ENCODE measurements at regions not wholly inside any gene's neighbourhood (a gene's known extent, or its start where the extent isn't known, plus 50 kb on each side); places are given as distances from the start of the nearest gene placed in this dataset.
"Not testable (repeated sequence)": the region's sequence is repeated elsewhere in the genome, so short reads cannot be mapped to it uniquely, and the experiment has no call there.

- FAIRE-seq (no peak), DNase-seq (ENCODE audit: insufficient read length, low spot score) (no peak)
Measured at GRCh38 chr5:36521219-36521618, 85.2 kb upstream of the SLC1A3 start.

- FAIRE-seq, result no peak
- DNase-seq (ENCODE audit: insufficient read length, low spot score), result no peak
Measured at GRCh38 chr5:36521838-36522745, 84.3 kb upstream of the SLC1A3 start.

DNA sequence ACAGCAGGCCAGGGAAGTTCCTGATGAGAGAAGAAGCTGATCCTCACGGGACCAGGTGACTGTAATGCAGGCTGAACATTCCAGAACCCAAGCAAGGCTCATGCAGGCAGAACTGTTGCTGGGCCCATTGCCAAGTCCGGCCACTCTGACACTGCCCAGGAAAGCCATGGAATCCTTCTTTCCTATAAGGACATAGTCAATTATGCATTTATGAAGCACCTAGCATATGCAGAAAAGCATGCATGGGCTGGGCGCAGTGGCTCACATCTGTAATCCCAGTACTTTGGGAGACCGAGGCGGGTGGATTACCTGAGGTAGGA, 83.7 kb upstream of the SLC1A3 start:
- no peak for DNase-seq (ENCODE audit: insufficient read length, low spot score)
- FAIRE-seq, result no peak

DNA sequence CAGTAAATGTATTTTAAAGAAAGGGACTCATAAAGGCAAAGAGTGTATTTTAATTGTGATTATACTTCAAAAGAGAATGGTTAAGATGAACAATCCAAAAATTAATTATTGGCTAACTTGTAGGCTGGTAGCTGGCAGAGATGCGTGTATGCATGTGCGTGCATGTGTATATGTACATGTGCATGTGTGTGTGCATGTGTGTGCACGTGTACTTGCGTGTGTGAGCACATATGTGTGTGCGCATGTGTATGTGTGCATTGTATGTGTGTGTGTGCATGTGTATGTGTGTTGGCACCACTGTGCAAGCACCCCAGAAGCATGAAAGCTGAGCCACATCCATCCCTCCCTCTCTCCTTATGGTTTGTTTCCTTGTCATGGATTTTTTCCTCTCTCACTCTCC, 83.0 kb upstream of the SLC1A3 start:
- no peak for FAIRE-seq
- DNase-seq (ENCODE audit: insufficient read length, low spot score), result no peak

DNA sequence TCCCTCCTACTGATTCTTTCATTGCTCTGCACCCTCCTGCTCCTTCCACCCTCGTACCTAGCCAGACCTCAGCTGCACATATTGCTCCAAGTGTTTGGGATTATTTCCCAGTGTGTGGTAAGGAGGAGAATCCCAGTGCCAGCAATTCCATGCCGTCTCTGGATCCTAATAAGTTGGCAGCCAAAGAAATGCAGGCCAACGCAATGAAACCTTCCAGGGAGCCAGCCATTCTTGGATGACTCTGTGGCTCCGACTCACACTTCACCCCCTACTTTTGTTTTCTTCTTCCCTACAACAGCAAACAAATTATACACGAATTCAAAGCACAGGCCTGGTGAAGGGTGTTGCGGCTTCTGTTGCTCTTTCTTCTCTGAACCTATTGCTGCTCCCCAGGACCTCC, 82.5 kb upstream of the SLC1A3 start:
- FAIRE-seq (no peak), DNase-seq (ENCODE audit: insufficient read length, low spot score) (no peak)

DNA sequence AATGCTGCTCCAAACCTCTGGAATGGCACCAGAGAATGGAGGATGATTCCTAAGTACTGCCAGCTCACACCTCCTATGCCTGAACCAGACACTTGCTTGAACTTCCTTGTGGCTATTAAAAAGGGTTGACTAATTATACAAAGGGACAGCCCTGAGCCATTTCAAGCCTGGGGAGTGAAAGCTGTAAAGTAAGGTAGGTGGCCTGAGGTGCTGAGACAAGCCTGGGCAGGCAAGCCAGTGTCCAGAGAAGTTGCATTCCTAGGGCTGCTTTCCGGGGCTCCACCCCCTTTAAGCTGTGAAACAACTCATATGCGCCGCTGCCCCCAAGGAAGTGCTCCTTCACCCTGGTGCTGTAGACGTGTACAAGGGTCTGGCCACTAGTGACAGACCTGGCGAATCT, 79.9 kb upstream of the SLC1A3 start:
- no peak for FAIRE-seq
- DNase-seq (ENCODE audit: insufficient read length, low spot score), result no peak

DNA sequence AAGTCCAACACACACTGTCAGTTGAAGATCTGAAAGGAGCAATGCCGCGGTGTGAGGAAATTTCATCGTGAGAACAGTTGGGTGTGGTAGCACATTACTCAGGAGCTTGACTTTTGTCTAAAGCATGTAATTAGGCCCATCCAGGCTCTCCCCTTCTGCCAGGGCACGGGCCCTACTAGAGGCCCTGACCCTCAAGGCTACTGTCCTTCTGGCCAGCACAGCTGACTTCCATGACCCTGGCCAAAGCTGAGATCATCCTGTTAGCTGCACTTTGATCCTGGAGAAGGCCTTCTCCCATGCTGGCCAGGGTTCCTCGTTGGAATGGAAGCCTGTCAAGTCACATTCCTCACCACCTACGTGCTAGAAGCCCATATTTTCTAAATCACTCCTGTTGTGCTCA, 77.8 kb upstream of the SLC1A3 start:
- FAIRE-seq (no peak), DNase-seq (ENCODE audit: insufficient read length, low spot score) (no peak)

GRCh38 chr5:36529142-36529541, 77.3 kb upstream of the SLC1A3 start:
- no peak for DNase-seq (ENCODE audit: insufficient read length, low spot score)
- FAIRE-seq, result no peak

DNA sequence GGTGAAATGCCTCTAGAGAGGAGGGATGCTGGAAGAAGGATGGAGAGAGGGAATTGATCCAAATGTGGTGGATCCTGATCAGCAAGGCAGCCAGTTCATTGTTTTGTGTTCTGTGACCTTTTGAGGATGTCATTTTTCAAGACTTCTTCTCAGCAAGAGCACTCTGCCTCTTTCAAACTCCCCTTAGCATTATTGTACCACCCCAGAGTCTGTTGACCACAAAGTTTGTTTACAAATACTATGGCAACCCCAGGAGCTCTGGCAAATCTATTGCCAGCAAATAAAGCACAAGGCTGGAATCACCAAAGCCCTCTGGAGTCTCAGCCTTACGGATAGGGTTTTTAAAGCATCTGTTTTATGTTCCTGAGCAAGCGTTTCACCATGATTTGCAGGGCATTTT, 76.2 kb upstream of the SLC1A3 start:
- FAIRE-seq (no peak), DNase-seq (ENCODE audit: insufficient read length, low spot score) (no peak)

DNA sequence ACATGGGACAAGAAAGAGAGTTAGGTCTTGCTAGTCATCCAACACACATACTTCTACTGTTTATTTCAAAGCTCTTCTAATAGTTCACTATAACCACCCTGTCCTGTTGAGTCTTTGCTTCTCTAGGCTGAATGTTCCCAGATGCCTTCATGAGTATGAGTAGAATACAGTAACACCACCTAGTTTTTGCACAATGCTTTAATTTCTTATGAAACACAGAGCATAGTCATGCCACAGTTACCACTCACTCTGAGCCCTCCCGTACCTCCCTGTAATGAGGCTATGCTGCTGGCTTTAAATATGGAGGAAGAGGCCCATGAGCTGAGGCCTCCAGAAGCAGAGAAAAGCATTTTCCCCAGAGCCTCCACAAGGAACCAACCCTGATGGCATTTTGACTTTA, 75.0 kb upstream of the SLC1A3 start:
- no peak for DNase-seq (ENCODE audit: insufficient read length, low spot score)
- no peak for FAIRE-seq

DNA sequence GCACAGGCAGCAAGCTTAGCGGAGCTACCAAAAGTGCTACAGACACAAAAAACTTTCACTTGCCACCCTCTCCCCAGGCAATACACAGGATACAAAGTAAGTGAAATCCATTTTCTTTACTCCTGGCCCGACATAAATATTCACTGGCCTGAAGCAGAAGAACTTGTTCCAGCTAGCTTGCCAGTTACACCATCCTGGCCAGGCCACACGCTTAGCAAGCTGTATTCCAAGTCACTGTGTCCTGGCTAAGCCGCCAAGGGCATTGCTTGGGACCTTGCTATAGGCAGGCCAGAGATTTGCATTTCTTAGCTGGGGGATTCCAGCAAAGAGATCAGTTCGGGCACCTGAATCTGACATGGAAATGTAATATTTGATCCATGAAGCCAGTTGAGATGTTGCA, 71.0 kb upstream of the SLC1A3 start:
- DNase-seq (ENCODE audit: insufficient read length, low spot score), result no peak
- no peak for FAIRE-seq

- DNase-seq (ENCODE audit: insufficient read length, low spot score) (no peak), FAIRE-seq (no peak)
Measured at GRCh38 chr5:36535859-36536615, 70.4 kb upstream of the SLC1A3 start.

GRCh38 chr5:36536616-36537005, 69.8 kb upstream of the SLC1A3 start:
- FAIRE-seq, result no peak
- no peak for DNase-seq (ENCODE audit: insufficient read length, low spot score)

GRCh38 chr5:36537724-36538123, 68.7 kb upstream of the SLC1A3 start:
- FAIRE-seq (no peak), DNase-seq (ENCODE audit: insufficient read length, low spot score) (no peak)

- FAIRE-seq, result no peak
- DNase-seq (ENCODE audit: insufficient read length, low spot score), result no peak
Measured at GRCh38 chr5:36552651-36553393, 53.6 kb upstream of the SLC1A3 start.

GRCh38 chr5:36555035-36555434, 51.4 kb upstream of the SLC1A3 start:
- FAIRE-seq; DNase-seq (ENCODE audit: insufficient read length, low spot score): not testable (repeated sequence)

Measured in GM19239 (cell line).